Right cardiac atrium (tissue), 5 donors: ENCODE measurements at regions not wholly inside any gene's neighbourhood (a gene's known extent, or its start where the extent isn't known, plus 50 kb on each side); places are given as distances from the start of the nearest gene placed in this dataset.
"Not testable (repeated sequence)": the region's sequence is repeated elsewhere in the genome, so short reads cannot be mapped to it uniquely, and the experiment has no call there.

Experiments used
- ATAC-seq, 2 donors: fragments of 200-7000 bp; cut with Tn5 transposase; one replicate each; pipeline versions ENCODE4 v1.8.0 to v1.9.1; 2020; ENCODE audit warnings: moderate library complexity in 2 of 2, mild to moderate bottlenecking in 1 of 2
- DNase-seq, 3 donors: peaks; one replicate each; pipeline ENCODE4 v3.0.0-alpha.2; 2020
- H3K27ac ChIP-seq: one replicate; pipeline ENCODE4 v1.5.1; 2013; ENCODE audit warnings: mild to moderate bottlenecking, low read length, control low read depth, moderate library complexity
- H3K27me3 ChIP-seq: one replicate; pipeline ENCODE4 v1.6.1; 2013; ENCODE audit not compliant: control insufficient read depth, insufficient read depth
- H3K4me1 ChIP-seq: one replicate; pipeline ENCODE4 v1.6.1; 2013; ENCODE audit warnings: low read length; ENCODE audit not compliant: control insufficient read depth, insufficient read depth
- H3K4me3 ChIP-seq: one replicate; pipeline ENCODE4 v1.5.1; 2013; ENCODE audit warnings: low read length, control low read depth
- H3K9me3 ChIP-seq: one replicate; pipeline ENCODE4 v1.6.1; 2013; ENCODE audit warnings: low read length; ENCODE audit not compliant: control insufficient read depth
- WGBS: extraction: QIAGEN DNeasy Blood & Tissue Kit; methylation state at CpG from one replicate; pipeline ENCODE4 v1.1.7; 2013; 5-methylcytosine and 5-hydroxymethylcytosine counted together
- intact Hi-C, 4 donors: fragments of 100-400 bp; cut with DNase I; formaldehyde crosslinking; loops; one replicate each; pipeline versions ENCODE4 v1.11.0 to v1.14.0; 2022 to 2023
- donor health status: healthy with polysubstance abuse.
- donor health status: DM: no; HTN: yes; CAD: no.
- donor health status: DM: no; HTN: no; CAD: no.
- donor health status: DM: no; HTN: yes; CAD: no; lungs with severe emphysema.
- donor health status: DM: yes; HTN: yes; CAD: no.

GRCh38 chr7:69374044-69374425, 224.2 kb upstream of the AUTS2 start:
- intact Hi-C loops: no loop called here

GRCh38 chr7:69377191-69377590, 221.1 kb upstream of the AUTS2 start:
- Histone ChIP-seq H3K4me3 (no peak overlapping the region), H3K27me3 (no peaks in the 10 kb centered on the region), H3K4me1 (peaks cover 2% of the 10 kb centered on the region), H3K9me3 (no peaks in the 10 kb centered on the region), H3K27ac (no peak overlapping the region)
- no peak for DNase-seq
- WGBS: 68% methylated on average over 5 of the region's 5 CpGs
- intact Hi-C loops: no loop called here
- ATAC-seq: no peak

More at GRCh38 chr7:69374044-69374425, 224.2 kb upstream of the AUTS2 start:
- H3K4me1 ChIP-seq: peaks cover 2% of the 10 kb centered on the region
- ATAC-seq (no peak), DNase-seq (no peak)
- H3K4me3 ChIP-seq: no peak overlapping the region
- H3K9me3 ChIP-seq: no peaks in the 10 kb centered on the region
- H3K27me3 ChIP-seq: no peaks in the 10 kb centered on the region
- no peak overlapping the region for H3K27ac ChIP-seq
- WGBS: 43% methylated on average over 5 of the region's 5 CpGs

DNA sequence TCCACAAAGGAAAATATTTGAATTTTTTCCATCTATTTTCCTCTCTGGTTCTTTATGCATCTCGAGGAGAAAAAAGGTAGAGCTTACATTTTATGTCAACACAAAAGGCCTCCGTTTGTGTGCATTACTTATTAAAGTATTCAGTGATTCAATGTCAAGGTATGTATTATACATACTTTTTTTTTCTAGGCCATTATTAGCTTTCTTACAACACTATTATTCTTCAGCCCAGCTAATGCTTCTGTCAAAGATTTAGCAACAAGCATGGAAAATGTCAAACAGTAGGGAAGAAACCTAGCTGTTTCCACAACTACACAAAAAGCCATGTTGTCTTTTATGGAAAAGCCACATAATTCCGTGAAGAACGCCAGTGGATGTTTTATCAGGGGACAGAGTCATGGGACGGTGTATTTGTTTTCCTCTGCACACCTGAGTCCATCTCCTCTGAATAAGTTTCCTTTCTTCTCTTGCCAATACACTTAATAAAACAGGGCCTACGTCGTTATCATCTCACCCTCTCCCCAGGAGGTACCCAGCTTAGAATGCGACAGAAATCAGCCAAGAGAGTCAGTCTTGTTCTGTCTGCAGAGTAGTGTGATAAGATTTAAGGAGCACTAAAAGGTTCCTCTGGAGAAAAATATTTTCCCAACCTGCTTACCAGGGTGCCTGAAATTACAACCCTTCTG, 209.7 kb upstream of the AUTS2 start:
- intact Hi-C loops: no loop called here
- H3K9me3 ChIP-seq: no peaks in the 10 kb centered on the region
- no peak overlapping the region for H3K4me3 ChIP-seq
- no peak overlapping the region for H3K27ac ChIP-seq
- no peaks in the 10 kb centered on the region for H3K4me1 ChIP-seq
- H3K27me3 ChIP-seq: no peaks in the 10 kb centered on the region
- DNase-seq (no peak), ATAC-seq (no peak)
- 86% methylated on average over 8 of the region's 8 CpGs for WGBS

- Histone ChIP-seq H3K9me3 (no peaks in the 10 kb centered on the region), H3K4me1 (no peaks in the 10 kb centered on the region), H3K27me3 (no peaks in the 10 kb centered on the region), H3K4me3 (no peak overlapping the region), H3K27ac (no peak overlapping the region)
- DNase-seq (no peak), ATAC-seq (no peak)
- WGBS: 63% methylated on average over 4 of the region's 4 CpGs
- intact Hi-C loops: no loop called here
Measured at GRCh38 chr7:69389216-69389615, 209.1 kb upstream of the AUTS2 start.

DNA sequence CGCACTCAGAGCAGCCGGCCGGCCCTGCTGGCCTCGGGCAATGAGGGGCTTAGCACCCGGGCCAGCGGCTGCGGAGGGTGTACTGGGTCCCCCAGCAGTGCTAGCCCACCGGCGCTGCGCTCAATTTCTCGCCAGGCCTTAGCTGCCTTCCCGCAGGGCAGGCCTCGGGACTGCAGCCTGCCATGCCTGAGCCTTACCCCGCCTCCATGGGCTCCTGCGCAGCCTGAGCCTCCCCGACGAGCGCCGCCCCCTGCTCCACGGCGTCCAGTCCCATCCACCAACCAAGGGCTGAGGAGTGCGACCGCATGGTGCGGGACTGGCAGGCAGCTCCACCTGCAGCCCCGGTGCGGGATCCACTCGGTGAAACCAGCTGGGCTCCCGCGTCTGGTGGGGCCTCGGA, 204.4 kb upstream of the AUTS2 start:
- DNase-seq: peak in 1 of 3 donors; percentile 61
- not testable (repeated sequence) for H3K27me3 ChIP-seq, ATAC-seq, H3K27ac ChIP-seq, H3K4me3 ChIP-seq, H3K4me1 ChIP-seq, H3K9me3 ChIP-seq
- WGBS: 97% methylated on average over 27 of the region's 30 CpGs
- intact Hi-C loops: loop anchor here in 1 of 4 donors (10.0 kb wide), 1 partner anchor 59 kb away; no protein-coding TSS in a partner anchor

DNA sequence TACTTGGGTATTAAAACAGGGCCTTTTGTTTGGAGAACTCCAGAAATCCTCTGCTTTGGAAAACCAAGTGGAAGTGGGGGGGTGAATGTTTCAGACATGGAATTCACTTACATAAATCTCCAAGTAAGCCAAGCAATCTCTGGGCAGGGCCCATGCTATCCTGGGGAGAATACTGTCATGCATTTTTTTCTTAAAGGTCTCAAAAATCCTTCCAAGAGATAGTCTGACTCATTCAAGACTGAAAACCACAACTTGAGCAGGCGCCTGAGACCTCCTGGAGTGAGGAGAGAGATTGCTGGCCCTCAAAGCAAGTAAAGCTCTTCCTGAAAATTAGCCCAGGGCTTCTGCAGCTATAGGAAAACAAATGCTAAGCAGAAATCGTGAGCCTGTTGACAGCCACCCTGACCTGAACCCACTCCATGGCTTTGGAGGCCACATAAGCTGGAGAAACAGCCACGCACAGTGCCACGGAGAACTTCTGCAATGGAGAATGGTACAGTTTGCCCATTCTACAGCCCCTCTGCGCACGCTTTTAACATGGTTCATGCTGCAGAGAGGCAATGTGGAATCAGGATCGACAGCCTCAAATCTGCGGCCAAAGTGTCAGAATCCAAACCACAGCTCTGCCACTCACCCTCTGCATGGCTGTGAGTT, 203.1 kb upstream of the AUTS2 start:
- DNase-seq: peak in 2 of 3 donors; percentile 33 to 53

GRCh38 chr7:69398986-69399385, 199.3 kb upstream of the AUTS2 start:
- Histone ChIP-seq H3K27me3 (no peaks in the 10 kb centered on the region), H3K4me3 (no peak overlapping the region), H3K9me3 (no peaks in the 10 kb centered on the region), H3K4me1 (peaks cover 3% of the 10 kb centered on the region), H3K27ac (no peak overlapping the region)
- intact Hi-C loops: loop anchor here in 1 of 4 donors (10.0 kb wide), 1 partner anchor 64 kb away; no protein-coding TSS in a partner anchor
- no peak for ATAC-seq
- DNase-seq: no peak
- WGBS: 93% methylated on average over 4 of the region's 4 CpGs

More for the DNA sequence above, 203.1 kb upstream of the AUTS2 start:
- no peaks in the 10 kb centered on the region for H3K27me3 ChIP-seq
- H3K27ac ChIP-seq: no peak overlapping the region
- H3K4me3 ChIP-seq: no peak overlapping the region
- H3K4me1 ChIP-seq: peaks cover 3% of the 10 kb centered on the region
- WGBS: 81% methylated on average over 8 of the region's 8 CpGs
- no peaks in the 10 kb centered on the region for H3K9me3 ChIP-seq
- peak; percentile 35 to 76 for ATAC-seq
- intact Hi-C loops: loop anchor here in 1 of 4 donors (10.0 kb wide), 1 partner anchor 60 kb away; no protein-coding TSS in a partner anchor

GRCh38 chr7:69399401-69399800, 198.9 kb upstream of the AUTS2 start:
- Histone ChIP-seq H3K4me3 (no peak overlapping the region), H3K4me1 (peaks cover 3% of the 10 kb centered on the region), H3K27me3 (no peaks in the 10 kb centered on the region), H3K9me3 (no peaks in the 10 kb centered on the region), H3K27ac (no peak overlapping the region)
- intact Hi-C loops: loop anchor here in 1 of 4 donors (10.0 kb wide), 1 partner anchor 65 kb away; no protein-coding TSS in a partner anchor
- DNase-seq (no peak), ATAC-seq (no peak)

DNA sequence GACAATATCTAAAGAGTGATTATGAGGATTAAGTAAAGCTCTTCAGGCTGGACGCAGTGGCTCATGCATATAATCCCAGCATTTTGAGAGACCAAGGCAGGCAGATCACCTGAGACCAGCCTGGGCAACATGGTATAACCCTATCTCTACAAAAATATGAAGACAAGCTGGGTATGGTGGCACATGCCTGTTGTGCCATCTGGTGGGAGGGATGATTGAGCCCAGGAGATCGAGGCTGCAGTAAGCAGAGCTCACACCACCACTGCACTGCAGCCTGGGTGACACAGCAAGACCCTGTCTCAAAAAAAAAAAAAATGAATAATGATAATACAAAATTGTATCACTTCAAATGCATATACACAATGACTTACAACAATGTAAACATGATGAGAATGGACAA, 195.6 kb upstream of the AUTS2 start:
- no peak for DNase-seq
- Histone ChIP-seq H3K9me3 (no peaks in the 10 kb centered on the region), H3K4me3 (no peak overlapping the region), H3K4me1 (no peaks in the 10 kb centered on the region), H3K27me3 (no peaks in the 10 kb centered on the region), H3K27ac (no peak overlapping the region)
- ATAC-seq: no peak
- intact Hi-C loops: no loop called here
- WGBS: 86% methylated on average over 2 of the region's 2 CpGs

DNA sequence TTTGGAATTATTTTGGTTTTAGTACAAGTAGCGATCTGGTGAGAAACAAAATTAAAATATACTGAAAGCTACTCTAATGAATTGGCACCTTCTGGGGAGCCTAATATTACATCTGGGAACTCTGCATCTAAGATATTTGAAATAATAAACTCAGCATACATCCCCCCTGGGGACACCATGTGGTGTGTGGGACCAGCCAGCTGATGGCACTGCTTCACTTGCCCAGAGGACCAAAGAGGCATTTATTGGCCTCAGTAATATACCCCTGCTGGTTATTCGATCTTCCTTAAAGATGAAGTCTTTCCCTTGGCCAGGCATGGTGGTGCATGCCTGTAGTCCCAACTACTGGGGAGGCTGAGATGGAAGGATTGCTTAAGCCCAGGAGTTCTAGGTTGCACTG, 195.1 kb upstream of the AUTS2 start:
- H3K4me1 ChIP-seq: no peaks in the 10 kb centered on the region
- no peaks in the 10 kb centered on the region for H3K9me3 ChIP-seq
- no peak overlapping the region for H3K4me3 ChIP-seq
- 60% methylated on average over 2 of the region's 2 CpGs for WGBS
- DNase-seq (no peak), ATAC-seq (peak in 1 of 2 donors; percentile 69)
- H3K27ac ChIP-seq: no peak overlapping the region
- intact Hi-C loops: no loop called here
- H3K27me3 ChIP-seq: no peaks in the 10 kb centered on the region

DNA sequence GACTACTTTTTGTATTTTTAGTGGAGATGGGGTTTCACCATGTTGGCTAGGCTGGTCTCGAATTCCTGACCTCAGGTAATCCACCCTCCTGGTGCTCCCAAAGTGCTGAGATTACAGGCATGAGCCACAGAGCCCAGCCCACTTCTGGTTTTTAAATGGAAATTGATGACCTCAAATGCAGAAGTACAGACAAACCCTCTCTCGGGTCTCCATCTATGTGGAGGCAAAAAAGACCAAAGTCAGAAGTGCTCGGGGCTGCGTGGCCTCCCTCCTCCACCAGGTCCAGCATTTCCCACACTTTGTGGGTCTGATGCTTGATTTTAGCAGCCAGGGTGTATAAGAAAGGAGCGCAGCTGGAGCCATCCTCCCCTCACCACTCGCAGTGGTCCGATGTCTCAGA, 187.3 kb upstream of the AUTS2 start:
- H3K9me3 ChIP-seq: no peaks in the 10 kb centered on the region
- ATAC-seq (no peak), DNase-seq (no peak)
- intact Hi-C loops: loop anchor here in 1 of 4 donors (10.0 kb wide), 1 partner anchor 484 kb away; no protein-coding TSS in a partner anchor
- WGBS: 86% methylated on average over 7 of the region's 7 CpGs
- H3K4me3 ChIP-seq: no peak overlapping the region
- H3K4me1 ChIP-seq: peaks cover 1% of the 10 kb centered on the region
- H3K27ac ChIP-seq: no peak overlapping the region
- H3K27me3 ChIP-seq: no peaks in the 10 kb centered on the region
